ENCODE measurements at regions not wholly inside any gene's neighbourhood (a gene's known extent, or its start where the extent isn't known, plus 50 kb on each side); places are given as distances from the start of the nearest gene placed in this dataset.

DNA sequence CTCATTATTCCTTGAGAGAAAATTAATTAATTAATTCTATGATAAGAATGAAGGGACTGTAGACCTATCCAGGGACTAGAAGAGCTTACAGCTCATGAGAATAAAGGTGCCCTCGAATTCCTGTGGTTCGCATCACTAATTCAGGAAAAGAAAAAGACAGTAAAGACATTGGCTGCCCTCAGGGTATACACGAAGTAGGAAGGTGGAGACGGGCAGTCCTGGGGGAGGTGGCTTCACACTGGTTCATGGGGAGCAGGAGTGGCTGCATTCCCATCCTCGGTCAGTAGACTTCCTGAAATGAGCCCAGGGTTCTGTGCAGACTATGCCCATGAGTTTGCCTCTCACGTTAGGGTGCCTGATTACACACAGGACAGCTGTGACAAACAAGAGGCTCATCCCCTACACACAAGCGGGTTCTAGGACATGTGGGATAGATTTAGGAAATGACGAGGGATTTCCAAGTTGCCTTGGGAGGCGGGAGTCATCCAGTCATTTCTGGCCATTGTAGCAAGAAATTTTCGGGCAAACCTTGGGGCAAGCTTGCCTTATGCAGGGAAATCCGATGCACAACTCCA is 282.2 kb downstream of the CYP26B1 start:
- 75 to 78% methylated on average over 11 of the region's 11 CpGs for WGBS, 2 donors
- Histone ChIP-seq H3K36me3 (no peaks in the 10 kb centered on the region), H3K9me3 (no peaks in the 10 kb centered on the region), H3K4me3 (replicated peaks in 1 of 3) (no peak overlapping the region), H3K27me3 (no peaks in the 10 kb centered on the region), H3K4me1 (no peaks in the 10 kb centered on the region), H3K27ac (no peak overlapping the region)
- TF ChIP-seq POLR2A (IDR thresholded peaks at IDR 0.05) (no peak), CTCF (IDR thresholded peaks at IDR 0.05) (no peak)
- DNase-seq = no peak
- intact Hi-C loops (cut with DNase I) = no loop called here

DNA sequence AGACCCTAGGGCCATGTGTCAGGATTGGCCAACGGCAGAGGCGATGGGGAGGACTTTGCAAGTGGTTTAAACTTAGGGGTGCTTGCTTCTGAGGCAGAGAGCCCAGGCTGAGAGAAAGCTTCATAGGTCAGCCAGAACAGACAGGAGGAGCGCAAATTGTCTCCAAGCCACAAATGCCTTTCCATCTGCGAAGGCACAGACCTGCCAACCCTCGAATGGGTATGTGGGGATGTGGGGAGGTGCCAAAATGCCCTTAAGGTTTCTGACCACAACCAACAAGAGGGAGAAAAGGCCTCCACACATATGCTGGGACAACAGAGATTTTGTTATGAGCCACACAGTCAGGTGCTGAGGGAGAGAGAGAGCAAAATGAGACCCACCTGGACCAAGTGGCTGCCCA is 283.6 kb downstream of the CYP26B1 start:
- WGBS, 2 donors = 89 to 95% methylated on average over 4 to 5 of the region's 5 CpGs
- DNase-seq = no peak

DNA sequence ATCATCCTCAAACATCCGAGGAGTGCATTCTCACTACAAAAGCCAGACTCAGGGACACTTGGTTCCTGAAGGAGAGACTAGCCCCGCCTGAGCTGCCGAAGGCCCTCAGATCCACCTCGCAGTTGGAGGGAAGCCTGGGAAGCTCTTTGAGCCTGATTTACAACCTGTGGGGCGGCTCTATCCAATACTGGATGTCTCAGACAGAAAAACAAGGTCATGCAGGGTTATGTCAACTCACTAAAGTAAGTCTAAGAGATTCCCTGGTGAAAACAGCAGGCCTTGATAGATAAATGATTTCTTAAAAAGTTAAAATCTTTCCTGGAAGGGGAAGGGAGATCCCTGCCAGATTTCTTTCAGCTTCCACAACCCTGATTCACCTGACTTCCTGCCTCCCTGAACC is 284.3 kb downstream of the CYP26B1 start:
- no peaks in the 10 kb centered on the region for H3K4me1 ChIP-seq
- H3K4me3 ChIP-seq (replicated peaks in 1 of 3) = no peak overlapping the region
- H3K27me3 ChIP-seq = no peaks in the 10 kb centered on the region
- DNase-seq = no peak
- intact Hi-C loops (cut with DNase I) = no loop called here
- WGBS, 2 donors = 67 to 77% methylated on average over 5 of the region's 5 CpGs
- TF ChIP-seq CTCF (IDR thresholded peaks at IDR 0.05) (no peak), POLR2A (IDR thresholded peaks at IDR 0.05) (no peak)
- H3K9me3 ChIP-seq = no peaks in the 10 kb centered on the region
- no peaks in the 10 kb centered on the region for H3K36me3 ChIP-seq
- H3K27ac ChIP-seq = no peak overlapping the region

More for the DNA sequence above, 283.6 kb downstream of the CYP26B1 start:
- Histone ChIP-seq H3K36me3 (no peaks in the 10 kb centered on the region), H3K27me3 (no peaks in the 10 kb centered on the region), H3K4me3 (replicated peaks in 1 of 3) (no peak overlapping the region), H3K9me3 (no peaks in the 10 kb centered on the region), H3K27ac (no peak overlapping the region), H3K4me1 (no peaks in the 10 kb centered on the region)
- intact Hi-C loops (cut with DNase I) = no loop called here
- TF ChIP-seq POLR2A (IDR thresholded peaks at IDR 0.05) (no peak), CTCF (IDR thresholded peaks at IDR 0.05) (no peak)

DNA sequence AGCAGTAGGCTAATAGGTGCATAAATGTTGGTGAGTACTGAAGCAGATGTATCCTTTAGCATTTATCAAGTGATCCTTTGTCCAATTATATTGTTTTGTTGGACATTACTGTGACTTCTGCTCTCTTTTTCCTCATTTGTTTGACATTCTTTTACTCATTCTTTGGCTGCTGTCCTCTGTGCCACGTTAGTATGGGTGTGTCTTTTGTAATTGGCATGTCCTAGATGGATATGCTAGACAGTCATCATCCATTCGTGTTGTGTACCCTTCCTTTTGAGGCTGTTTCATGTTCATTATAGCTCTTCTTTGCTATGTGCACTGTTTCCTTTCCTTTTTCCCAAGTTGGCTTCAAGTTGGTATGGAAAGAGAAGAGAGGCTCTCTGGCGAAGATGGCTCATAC is 284.7 kb downstream of the CYP26B1 start:
- no peaks in the 10 kb centered on the region for H3K9me3 ChIP-seq
- intact Hi-C loops (cut with DNase I) = no loop called here
- no peak overlapping the region for H3K4me3 ChIP-seq (replicated peaks in 1 of 3)
- H3K27me3 ChIP-seq = no peaks in the 10 kb centered on the region
- WGBS, 2 donors = 65 to 75% methylated on average over 3 of the region's 3 CpGs
- no peaks in the 10 kb centered on the region for H3K4me1 ChIP-seq
- no peaks in the 10 kb centered on the region for H3K36me3 ChIP-seq
- no peak for DNase-seq
- H3K27ac ChIP-seq = no peak overlapping the region
- no peak for TF ChIP-seq CTCF (IDR thresholded peaks at IDR 0.05)
- TF ChIP-seq POLR2A (IDR thresholded peaks at IDR 0.05) = no peak

GRCh38 chr2:71861186-71862160 is 286.2 kb downstream of the CYP26B1 start:
- Histone ChIP-seq H3K4me3 (replicated peaks in 1 of 3) (no peak overlapping the region), H3K9me3 (no peaks in the 10 kb centered on the region), H3K36me3 (no peaks in the 10 kb centered on the region), H3K27ac (no peak overlapping the region), H3K27me3 (no peaks in the 10 kb centered on the region), H3K4me1 (no peaks in the 10 kb centered on the region)
- DNase-seq = no peak
- intact Hi-C loops (cut with DNase I) = no loop called here
- TF ChIP-seq POLR2A (IDR thresholded peaks at IDR 0.05) = no peak
- TF ChIP-seq CTCF (IDR thresholded peaks at IDR 0.05) = no peak
- WGBS, 2 donors = 67 to 77% methylated on average over 17 of the region's 17 CpGs
